NT2/D1 (cell line): ENCODE measurements at regions not wholly inside any gene's neighbourhood (a gene's known extent, or its start where the extent isn't known, plus 50 kb on each side); places are given as distances from the start of the nearest gene placed in this dataset.

Experiments used
- DNase-seq: peaks from one replicate; pipeline ENCODE4 v3.0.0-alpha.2; 2011; ENCODE audit warnings: low read depth, low spot score
- H3K27me3 ChIP-seq: 2 replicates; pipeline ENCODE4 v1.6.0; 2011; ENCODE audit warnings: mild to moderate bottlenecking; ENCODE audit not compliant: insufficient read length, insufficient read depth
- H3K36me3 ChIP-seq: 2 replicates; pipeline ENCODE4 v1.6.1; 2011; ENCODE audit warnings: mild to moderate bottlenecking, low read length, mixed read lengths; ENCODE audit not compliant: insufficient read depth, insufficient read length
- H3K4me1 ChIP-seq: 2 replicates; pipeline ENCODE4 v1.5.1; 2011; ENCODE audit not compliant: insufficient read depth, insufficient read length
- H3K4me3 ChIP-seq: 2 replicates; pipeline ENCODE4 v1.5.1; 2011; ENCODE audit warnings: low read depth; ENCODE audit not compliant: insufficient read length
- H3K9ac ChIP-seq: 2 replicates; pipeline ENCODE4 v1.6.0; 2011; ENCODE audit warnings: low read depth; ENCODE audit not compliant: insufficient read length
- H3K9me3 ChIP-seq: 2 replicates; pipeline ENCODE4 v1.5.1; 2011; ENCODE audit warnings: mild to moderate bottlenecking, low read length; ENCODE audit not compliant: insufficient read depth
- SUZ12 ChIP-seq: IDR thresholded peaks from 2 replicates; pipeline ENCODE4 v1.6.1; 2011; ENCODE audit not compliant: insufficient read length, insufficient read depth; ENCODE audit errors: extremely low read depth
- YY1 ChIP-seq: IDR thresholded peaks from 2 replicates; pipeline ENCODE4 v1.6.1; 2011; ENCODE audit not compliant: insufficient read length, insufficient read depth
- ZNF274 ChIP-seq: IDR thresholded peaks from 2 replicates; pipeline ENCODE4 v1.6.1; 2011; ENCODE audit warnings: mild to moderate bottlenecking, low read depth, low read length

DNA sequence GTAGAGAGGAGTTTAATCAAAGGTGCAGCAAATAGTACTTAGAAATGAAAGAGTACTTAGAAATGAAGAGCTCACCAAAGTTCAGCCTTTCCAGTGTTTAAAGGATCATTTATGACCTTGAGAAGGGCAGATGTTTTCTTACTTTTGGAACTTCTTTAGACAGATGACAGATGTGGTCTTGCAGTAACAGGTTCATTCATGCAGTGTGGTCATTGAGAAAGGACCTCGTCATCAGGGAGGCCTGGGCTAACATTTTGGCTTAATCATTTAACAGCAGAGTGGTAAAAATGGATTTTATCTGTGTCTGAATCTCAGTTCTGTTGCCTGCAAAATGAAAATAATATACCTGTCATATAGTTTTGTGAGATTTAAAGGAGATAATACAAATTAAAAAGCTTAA lies 75.1 kb upstream of the NT5C1B start:
- no peaks in the 10 kb centered on the region for H3K27me3 ChIP-seq
- DNase-seq, result no peak
- no peak overlapping the region for H3K4me3 ChIP-seq
- H3K9ac ChIP-seq, result no peak overlapping the region
- no peaks in the 10 kb centered on the region for H3K9me3 ChIP-seq
- no peaks in the 10 kb centered on the region for H3K4me1 ChIP-seq
- no peaks in the 10 kb centered on the region for H3K36me3 ChIP-seq
- no peak for TF ChIP-seq SUZ12
- no peak for TF ChIP-seq YY1
- TF ChIP-seq ZNF274, result no peak

DNA sequence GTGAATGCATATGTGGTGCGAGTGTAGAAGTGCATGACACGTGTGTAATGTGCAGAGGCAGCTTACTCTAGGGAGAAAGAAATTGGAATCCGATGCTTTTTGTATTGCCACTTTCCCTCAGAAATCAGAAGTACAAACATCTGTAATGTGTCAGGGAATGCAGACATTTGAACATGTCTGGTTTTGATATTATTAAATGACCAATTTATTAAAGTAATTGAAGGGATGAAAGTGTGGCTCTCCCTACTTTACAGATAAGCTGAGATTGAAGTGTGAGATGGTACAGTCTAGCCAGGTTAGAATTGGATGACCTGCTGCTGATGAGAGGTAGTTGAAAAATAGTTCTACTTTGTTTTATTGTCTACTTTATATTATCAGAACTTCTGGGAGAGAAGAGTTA lies 74.5 kb upstream of the NT5C1B start:
- H3K9me3 ChIP-seq, result no peaks in the 10 kb centered on the region
- no peak for TF ChIP-seq SUZ12
- no peak for TF ChIP-seq ZNF274
- TF ChIP-seq YY1, result no peak
- H3K27me3 ChIP-seq, result no peaks in the 10 kb centered on the region
- no peak overlapping the region for H3K9ac ChIP-seq
- no peaks in the 10 kb centered on the region for H3K4me1 ChIP-seq
- no peak overlapping the region for H3K4me3 ChIP-seq
- no peaks in the 10 kb centered on the region for H3K36me3 ChIP-seq
- DNase-seq, result no peak

DNA sequence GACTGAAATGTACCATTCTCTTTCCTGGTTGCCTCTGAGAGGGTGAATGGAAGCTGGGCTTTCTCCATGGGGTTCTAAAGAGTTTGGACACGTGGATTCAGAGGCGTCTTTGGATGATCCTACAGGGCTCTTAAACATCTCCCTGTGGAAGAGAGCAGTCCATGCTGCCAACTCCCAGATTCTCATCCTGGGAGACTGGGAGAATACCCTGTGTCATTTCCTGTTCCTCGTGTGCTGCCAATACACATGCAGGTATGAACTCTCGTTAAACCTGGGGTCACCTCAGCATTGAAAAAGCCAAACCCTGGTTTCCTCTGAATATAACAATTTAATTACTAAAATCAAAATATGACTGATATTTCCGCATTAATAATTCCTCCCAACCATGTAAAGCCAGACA lies 73.3 kb upstream of the NT5C1B start:
- no peaks in the 10 kb centered on the region for H3K36me3 ChIP-seq
- H3K4me1 ChIP-seq, result no peaks in the 10 kb centered on the region
- no peak overlapping the region for H3K4me3 ChIP-seq
- TF ChIP-seq ZNF274 (no peak), SUZ12 (no peak), YY1 (no peak)
- no peak overlapping the region for H3K9ac ChIP-seq
- H3K27me3 ChIP-seq, result no peaks in the 10 kb centered on the region
- DNase-seq, result no peak
- H3K9me3 ChIP-seq, result no peaks in the 10 kb centered on the region

DNA sequence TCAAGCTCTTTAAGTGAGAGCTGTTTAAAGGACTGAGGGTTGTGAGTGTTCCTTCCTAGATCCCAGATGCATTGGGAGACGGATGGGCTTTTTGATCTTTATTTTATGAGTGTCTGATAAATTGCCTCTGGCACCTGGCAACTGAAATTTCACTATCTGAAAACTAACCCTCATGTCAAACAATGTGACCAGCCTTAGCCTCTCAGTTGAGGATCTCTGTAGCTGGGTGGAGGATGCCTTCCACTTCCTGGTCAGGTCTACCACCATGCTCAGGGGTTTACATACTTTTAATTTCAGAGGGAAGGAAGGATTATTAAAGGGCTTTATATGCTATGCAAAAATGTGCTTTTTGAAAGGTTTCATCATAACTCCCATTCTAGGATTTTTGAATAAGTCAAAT lies 70.5 kb upstream of the NT5C1B start:
- no peaks in the 10 kb centered on the region for H3K27me3 ChIP-seq
- H3K9me3 ChIP-seq, result no peaks in the 10 kb centered on the region
- no peaks in the 10 kb centered on the region for H3K36me3 ChIP-seq
- H3K4me1 ChIP-seq, result no peaks in the 10 kb centered on the region
- DNase-seq, result no peak
- H3K4me3 ChIP-seq, result no peak overlapping the region
- TF ChIP-seq ZNF274 (no peak), SUZ12 (no peak), YY1 (no peak)
- no peak overlapping the region for H3K9ac ChIP-seq

DNA sequence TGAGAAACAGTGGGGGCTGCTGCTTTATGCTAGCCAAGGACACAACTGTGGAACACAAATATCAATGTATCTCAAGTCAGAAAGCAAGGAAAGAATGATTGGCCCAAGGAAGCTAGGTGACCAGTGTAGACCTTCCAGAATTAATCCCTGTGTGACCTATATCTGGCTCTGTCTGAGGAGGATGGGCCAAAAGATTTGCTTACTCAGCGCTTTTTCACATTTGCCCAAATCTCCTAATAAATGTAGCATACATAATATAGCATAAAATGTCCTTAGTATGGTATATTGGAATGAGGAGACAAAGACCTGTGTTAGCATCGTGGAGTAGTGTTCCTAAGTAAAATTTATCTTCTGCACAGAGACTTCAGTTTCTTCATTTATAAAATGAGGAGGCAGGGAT lies 66.7 kb upstream of the NT5C1B start:
- H3K9me3 ChIP-seq, result no peaks in the 10 kb centered on the region

DNA sequence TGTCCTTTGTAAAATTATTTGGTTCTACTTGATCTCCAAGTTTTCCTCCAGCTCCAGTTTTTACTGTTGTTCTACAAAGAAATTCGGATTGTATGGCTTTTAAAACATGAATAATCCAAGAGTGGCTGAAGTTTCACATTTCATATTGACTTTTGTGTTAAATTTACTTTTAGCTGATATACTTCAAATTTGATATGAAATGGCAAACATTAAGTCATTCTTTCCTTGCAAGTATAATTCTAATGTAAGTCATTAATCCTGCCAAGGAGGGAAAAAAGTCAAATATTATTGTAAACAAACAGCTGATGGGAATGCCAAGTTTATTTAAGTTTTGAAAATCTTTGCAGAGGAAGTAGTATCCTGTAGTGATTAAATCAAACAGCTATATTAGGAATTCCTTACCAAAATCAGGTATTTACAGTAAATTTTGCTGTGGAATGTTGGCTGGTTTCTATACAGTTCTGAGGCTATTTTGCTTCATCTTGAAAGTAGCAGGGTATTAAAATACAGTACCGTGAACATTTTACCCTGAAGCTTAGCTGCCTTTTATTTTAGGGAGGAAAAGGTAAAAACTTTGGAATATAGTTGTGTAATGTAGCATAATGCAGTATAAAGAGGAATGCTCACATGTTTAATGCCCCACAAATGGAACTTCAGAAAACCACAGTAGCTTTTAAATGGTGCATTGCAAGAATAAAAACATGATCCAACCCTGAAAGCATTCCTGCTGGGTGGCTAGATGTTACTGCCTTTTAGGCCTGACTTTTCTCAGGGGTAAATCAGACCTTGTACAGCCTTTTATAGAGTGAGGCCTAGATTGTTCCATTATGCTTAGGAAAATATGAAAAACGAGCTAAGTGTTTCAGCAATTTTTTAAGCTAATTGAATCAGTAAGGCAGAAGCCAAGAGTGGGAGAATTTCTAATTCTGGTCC lies 62.7 kb upstream of the NT5C1B start:
- DNase-seq, result no peak
- Histone ChIP-seq H3K4me1 (no peaks in the 10 kb centered on the region), H3K9me3 (no peaks in the 10 kb centered on the region), H3K36me3 (no peaks in the 10 kb centered on the region), H3K4me3 (no peak overlapping the region), H3K9ac (no peak overlapping the region), H3K27me3 (no peaks in the 10 kb centered on the region)
- TF ChIP-seq SUZ12 (no peak), ZNF274 (no peak), YY1 (no peak)

More for the DNA sequence above, 66.7 kb upstream of the NT5C1B start:
- Histone ChIP-seq H3K27me3 (no peaks in the 10 kb centered on the region), H3K9ac (no peak overlapping the region), H3K36me3 (no peaks in the 10 kb centered on the region), H3K4me3 (no peak overlapping the region), H3K4me1 (no peaks in the 10 kb centered on the region)
- TF ChIP-seq SUZ12 (no peak), YY1 (no peak), ZNF274 (no peak)
- DNase-seq, result no peak

DNA sequence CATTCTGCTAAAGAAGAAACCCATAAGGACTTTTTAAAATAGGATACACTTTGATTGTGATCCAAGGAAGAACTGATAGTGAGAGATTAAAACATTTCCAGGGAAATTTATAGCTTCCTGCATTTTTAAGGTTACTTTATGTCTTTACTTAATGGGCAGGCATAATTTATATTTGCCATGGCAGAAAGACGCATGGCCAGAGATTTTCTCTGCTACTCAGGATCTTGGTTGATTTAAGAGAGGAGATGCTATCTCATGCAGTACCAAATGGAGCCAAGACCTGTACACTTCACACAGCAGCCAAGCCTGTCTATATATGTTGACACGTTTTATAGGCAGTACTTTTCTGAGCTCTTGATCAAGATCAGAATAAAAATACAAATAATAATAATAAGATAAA lies 60.9 kb upstream of the NT5C1B start:
- Histone ChIP-seq H3K9ac (no peak overlapping the region), H3K4me1 (no peaks in the 10 kb centered on the region), H3K9me3 (no peaks in the 10 kb centered on the region), H3K4me3 (no peak overlapping the region), H3K36me3 (no peaks in the 10 kb centered on the region), H3K27me3 (no peaks in the 10 kb centered on the region)
- no peak for TF ChIP-seq SUZ12
- TF ChIP-seq YY1, result no peak
- no peak for TF ChIP-seq ZNF274
- DNase-seq, result no peak
